Stimulated activated CD4-positive, alpha-beta T cell treated with anti-CD3 and anti-CD28 coated beads, Interleukin-2, amount 100 ng/mL, for 4 hours (primary cell): ENCODE measurements at regions not wholly inside any gene's neighbourhood (a gene's known extent, or its start where the extent isn't known, plus 50 kb on each side); places are given as distances from the start of the nearest gene placed in this dataset.
"Not testable (repeated sequence)": the region's sequence is repeated elsewhere in the genome, so short reads cannot be mapped to it uniquely, and the experiment has no call there.

ENCODE experiments used
- DNase-seq: peaks from one replicate; pipeline ENCODE4 v3.0.0-alpha.2; 2020; ENCODE audit warnings: low read depth

DNA sequence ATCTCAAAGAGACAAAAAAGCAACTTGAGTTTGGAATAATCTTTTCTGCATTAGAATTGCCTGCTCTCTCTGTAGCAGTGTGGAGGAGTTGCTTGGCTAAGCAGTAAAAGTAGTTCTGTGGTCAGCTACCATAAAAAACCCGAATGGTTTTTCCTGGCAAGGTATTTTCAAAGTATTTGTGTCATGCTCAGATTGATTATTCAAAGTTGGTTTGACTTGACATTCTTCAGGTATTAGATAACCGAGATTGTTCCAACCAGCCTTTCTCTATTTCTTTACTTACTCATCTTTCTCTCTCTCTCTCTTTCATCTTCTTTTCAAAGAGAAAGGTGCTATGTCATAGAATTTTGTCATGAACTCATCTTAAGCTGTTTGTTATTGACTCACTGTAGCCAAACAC, 404.9 kb downstream of the CPS1 start:
- no peak for DNase-seq

DNA sequence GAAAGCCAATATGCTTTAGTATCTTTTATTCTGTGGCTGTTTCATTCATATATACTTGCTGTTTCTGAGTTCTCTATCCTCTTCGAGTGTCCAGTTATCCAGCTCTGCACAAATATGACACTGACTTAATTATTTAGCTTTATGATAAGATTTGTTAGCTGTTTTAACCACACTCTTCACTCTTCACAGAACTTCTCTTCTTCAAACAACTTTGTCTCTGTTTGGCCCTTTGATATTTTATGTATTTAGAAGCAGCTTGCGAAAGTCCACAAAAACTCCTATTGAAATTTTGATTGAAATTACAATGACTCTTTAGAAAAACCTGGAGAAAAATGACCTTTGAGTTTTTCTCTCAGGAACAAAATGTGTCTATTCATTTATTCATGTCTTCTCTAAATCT, 407.0 kb downstream of the CPS1 start:
- no peak for DNase-seq

GRCh38 chr2:210964141-210964764, 407.9 kb downstream of the CPS1 start:
- DNase-seq: no peak

DNA sequence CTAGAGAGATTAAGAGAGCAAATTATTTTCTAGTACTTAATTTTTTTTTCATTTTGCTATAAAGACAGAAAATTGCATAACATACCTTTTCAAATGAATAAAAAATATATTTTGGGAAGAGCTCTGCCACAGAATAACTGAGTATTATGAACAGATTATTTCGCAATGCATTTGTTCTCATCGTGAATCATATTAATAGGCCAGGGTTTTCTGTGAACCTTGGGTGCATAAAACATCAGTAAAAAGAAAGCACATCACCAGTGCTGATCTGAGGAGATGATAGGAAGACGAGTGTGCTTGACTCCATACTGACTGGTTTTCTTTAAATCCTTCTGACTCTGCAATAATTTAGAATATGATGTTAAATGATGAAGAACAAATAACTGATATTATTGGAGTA, 409.1 kb downstream of the CPS1 start:
- DNase-seq: no peak

- no peak for DNase-seq
Measured at GRCh38 chr2:210966330-210966729, 409.9 kb downstream of the CPS1 start.

DNA sequence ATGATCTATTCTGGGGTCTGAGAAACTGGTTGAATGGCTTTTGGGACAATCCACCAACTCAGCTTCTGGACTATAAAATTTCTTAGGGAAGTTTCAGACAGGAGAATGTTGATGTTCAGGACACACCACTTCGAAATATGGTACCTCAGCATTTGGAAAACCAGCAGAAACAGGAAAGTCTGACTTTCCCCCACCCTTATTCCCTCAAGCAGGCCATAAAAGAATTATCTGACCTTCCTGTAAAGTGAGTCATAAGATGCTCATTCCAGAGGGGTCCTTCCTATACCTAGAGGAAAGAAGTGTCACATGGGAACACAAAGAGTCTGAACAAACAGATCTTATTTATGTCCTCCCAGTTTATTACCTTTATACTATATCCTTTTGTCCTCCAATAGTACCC, 415.0 kb downstream of the CPS1 start:
- DNase-seq: no peak

GRCh38 chr2:210986806-210987205, 430.4 kb downstream of the CPS1 start:
- DNase-seq: not testable (repeated sequence)

DNA sequence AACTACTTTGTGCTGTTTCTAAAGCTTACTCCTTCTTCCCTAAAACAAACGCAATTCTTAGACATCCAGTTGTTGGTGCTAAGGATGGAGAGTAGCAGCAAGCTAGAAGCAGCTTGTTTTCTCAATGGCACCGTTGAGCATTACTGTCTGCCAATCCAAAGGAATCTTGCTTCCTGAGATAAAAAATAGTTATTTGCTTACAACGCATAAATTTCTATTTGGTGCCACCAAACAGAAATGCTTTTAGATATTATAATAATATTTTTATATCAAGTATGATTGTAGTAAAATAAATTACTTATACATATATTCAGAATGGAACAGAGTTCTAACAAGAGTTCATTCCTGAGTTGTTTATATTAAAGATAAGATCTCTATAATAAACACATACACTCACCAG, 434.7 kb downstream of the CPS1 start:
- DNase-seq: no peak

GRCh38 chr2:210994104-210994503, 437.7 kb downstream of the CPS1 start:
- no peak for DNase-seq

DNA sequence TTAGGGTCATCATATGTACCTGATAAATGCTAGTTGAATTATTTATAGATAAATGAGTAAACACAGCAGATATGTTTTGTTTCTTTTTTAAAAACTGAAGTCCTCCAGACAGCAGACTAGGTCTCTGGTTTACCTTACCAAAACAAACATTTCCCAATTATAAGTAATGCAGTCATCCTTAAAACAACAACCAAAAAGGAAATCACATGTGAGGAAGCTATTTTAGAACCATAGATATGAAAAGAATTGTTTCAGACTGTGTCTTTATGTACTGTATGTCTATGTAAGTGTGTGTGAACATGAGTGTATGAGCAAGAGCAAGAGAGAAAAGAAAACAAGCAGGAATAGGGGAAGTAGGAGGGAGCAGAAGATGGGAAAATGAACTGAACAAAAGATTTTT, 441.0 kb downstream of the CPS1 start:
- no peak for DNase-seq

GRCh38 chr2:210998334-210998733, 441.9 kb downstream of the CPS1 start:
- DNase-seq: no peak

- no peak for DNase-seq
Measured at GRCh38 chr2:211014376-211014775, 458.0 kb downstream of the CPS1 start.

- no peak for DNase-seq
Measured at GRCh38 chr2:211014906-211015305, 458.5 kb downstream of the CPS1 start.

GRCh38 chr2:211025089-211025488, 468.7 kb downstream of the CPS1 start:
- DNase-seq: not testable (repeated sequence)

DNA sequence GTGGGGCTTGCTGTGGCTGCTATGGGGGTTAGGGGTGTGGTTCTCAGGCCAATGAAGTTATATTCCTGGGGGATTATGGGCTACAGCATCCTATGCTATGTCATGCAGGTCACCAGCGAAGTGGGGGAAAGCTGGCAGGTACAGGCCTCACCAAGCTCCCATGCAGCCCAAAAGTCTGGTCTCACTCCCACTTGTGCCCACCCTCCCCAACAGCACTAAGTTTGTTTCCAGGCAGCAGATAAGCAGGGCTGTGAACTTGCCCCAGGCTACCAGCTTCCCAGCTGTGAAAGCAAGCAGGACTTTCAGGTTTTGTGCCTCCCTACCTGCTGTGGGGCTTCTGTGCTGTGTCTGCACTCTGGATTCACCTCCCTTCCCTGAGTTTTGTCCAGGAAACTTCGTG, 469.7 kb downstream of the CPS1 start:
- no peak for DNase-seq

GRCh38 chr2:211027976-211028375, 471.6 kb downstream of the CPS1 start:
- no peak for DNase-seq

DNA sequence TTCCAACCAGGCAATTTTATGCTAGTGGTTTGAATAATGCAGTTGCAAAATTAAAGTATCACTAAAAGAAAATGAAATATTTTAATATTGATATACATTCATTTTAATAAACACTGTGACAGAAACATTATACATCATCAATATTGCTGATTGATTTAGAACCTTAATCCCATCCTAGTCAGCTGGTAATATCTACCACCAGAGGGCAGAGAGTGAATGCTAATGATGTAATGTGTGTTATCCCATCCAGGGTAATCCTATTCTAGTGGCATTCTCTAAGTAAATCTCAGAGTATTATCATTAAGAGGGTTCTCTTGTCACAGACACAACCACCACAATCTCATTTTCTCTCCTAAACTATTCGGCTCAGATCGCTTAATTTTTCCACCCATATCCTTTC, 477.4 kb downstream of the CPS1 start:
- DNase-seq: no peak

- DNase-seq: no peak
Measured at GRCh38 chr2:211035548-211036185, 479.3 kb downstream of the CPS1 start.

- DNase-seq: no peak
Measured at GRCh38 chr2:211045025-211045424, 488.6 kb downstream of the CPS1 start.

GRCh38 chr2:211049321-211050018, 493.1 kb downstream of the CPS1 start:
- no peak for DNase-seq

DNA sequence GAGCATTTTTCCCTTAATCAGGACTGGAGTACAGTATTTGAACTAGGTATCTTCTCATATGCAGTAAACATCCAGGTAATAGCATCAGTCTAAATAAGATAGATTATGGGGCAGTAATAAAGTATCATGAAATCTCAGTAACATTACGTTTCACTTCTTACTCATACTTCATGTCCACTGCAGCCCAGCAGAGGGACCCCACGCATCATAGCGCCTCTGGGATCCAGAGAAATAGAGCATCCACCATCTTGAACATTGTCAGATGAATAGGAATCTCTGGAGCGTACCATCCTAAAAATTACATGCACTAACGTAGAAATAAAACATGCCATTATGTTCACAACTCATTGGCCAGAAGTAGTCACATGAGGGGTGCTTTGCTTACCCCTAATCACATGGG, 499.0 kb downstream of the CPS1 start:
- no peak for DNase-seq

DNA sequence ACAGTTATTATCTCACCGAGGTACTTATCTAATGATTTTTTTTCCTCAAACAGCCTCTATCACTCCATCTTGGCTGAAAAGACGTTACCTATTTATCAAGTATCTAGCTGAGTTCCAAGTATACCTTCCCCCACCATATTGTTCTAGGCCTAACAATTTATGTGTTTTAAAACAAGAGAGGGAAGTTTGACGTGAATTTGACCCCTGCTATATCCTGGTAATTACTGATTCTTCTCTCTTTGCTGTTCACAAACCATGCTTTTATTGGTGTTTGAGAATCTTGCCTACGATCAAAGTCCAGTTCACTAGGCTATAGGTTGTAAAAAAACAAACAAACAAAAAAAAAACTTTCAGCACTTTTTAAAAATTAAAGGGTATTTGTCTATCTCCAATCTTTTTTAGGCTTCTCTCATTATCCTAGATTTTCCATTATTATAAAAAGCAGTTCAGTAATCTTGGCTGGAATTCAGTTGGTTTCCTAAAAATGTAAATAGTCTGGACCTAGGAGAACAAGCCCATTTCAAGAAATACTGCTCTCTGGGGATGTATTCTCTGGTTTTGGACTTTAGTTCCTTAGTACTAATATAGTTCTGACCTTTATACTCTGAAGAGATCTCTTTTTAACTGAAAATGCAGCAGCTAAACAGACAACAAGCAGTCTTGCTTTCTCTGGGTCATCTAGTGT, 505.4 kb downstream of the CPS1 start:
- DNase-seq: no peak

GRCh38 chr2:211062297-211062612, 505.9 kb downstream of the CPS1 start:
- DNase-seq: no peak
